ENCODE measurements at regions not wholly inside any gene's neighbourhood (a gene's known extent, or its start where the extent isn't known, plus 50 kb on each side); places are given as distances from the start of the nearest gene placed in this dataset.

DNA sequence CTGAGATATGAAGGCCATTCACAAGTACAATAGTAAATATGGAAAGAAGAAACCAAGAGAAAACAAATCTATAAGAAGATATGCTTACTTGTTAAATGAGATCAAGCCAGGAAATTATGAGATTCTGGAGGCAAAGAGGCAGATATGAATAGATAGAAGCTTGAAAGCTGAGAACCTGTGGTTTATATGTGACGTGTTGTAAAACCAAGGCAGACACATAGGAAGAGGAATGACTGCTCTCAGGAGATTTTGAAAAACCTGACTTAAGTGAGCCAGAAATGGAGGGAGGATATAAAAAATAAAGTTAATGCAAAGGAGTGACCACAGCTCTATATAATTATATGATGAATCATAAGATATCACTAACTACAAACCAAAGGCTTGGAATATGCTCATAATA lies 1160.5 kb upstream of the CNTN5 start:
- Histone ChIP-seq H3K9ac (ENCODE audit: low read depth in 1 of 2, low read length in 2 of 2) (no peak overlapping the region), H3K36me3 (ENCODE audit: control insufficient read depth in 4 of 4, insufficient read depth in 3 of 4, low read depth in 1 of 4, low read length in 3 of 4) (no peaks in the 10 kb centered on the region), H3K27me3 (ENCODE audit: control insufficient read depth in 4 of 4, insufficient read depth in 4 of 4, low read length in 3 of 4) (no peaks in the 10 kb centered on the region), H3K4me1 (ENCODE audit: control insufficient read depth in 4 of 4, insufficient read depth in 4 of 4, low read length in 3 of 4) (no peaks in the 10 kb centered on the region), H3K27ac (ENCODE audit: low read depth in 1 of 2, low read length in 2 of 2) (no peak overlapping the region), H3K9me3 (ENCODE audit: control insufficient read depth in 4 of 4, low read length in 3 of 4) (no peaks in the 10 kb centered on the region), H3K4me3 (ENCODE audit: low read depth in 1 of 3, low read length in 3 of 3) (no peak overlapping the region)
- TF ChIP-seq, protein P1, sequence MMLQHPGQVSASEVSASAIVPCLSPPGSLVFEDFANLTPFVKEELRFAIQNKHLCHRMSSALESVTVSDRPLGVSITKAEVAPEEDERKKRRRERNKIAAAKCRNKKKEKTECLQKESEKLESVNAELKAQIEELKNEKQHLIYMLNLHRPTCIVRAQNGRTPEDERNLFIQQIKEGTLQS (IDR thresholded peaks at IDR 0.05) = no peak
- TF ChIP-seq RXRA (IDR thresholded peaks at IDR 0.05) (no peak), GABPA (IDR thresholded peaks at IDR 0.05 in 1 of 2, conservative IDR thresholded peaks at IDR 0.05 in 1 of 2) (no peak), TAF1 (conservative IDR thresholded peaks at IDR 0.05) (no peak), EGR1 (IDR thresholded peaks at IDR 0.05; ENCODE audit: low read depth in 2 of 2) (no peak)
- no peak for DNase-seq (ENCODE audit: low spot score)
- WGBS = 51% methylated on average over 1 of the region's 1 CpG

DNA sequence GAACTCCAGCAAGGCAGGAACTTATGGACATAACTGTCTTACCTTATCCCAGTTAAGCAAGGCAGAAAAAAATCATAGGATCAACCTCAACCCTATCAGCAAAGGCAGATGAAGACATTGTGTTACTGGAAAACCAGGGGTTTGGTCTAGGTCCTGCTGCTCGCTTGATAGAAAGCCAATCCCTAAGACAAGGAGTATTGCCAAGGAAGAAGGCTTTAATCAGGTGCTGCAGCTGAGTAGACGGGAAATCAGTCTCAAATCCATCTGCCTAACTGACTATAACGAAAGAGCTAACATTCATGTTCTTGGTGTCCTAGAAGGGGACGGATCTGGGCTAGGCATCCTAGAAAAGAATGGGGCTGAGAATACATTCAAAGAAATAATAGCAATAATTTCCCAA lies 1158.7 kb upstream of the CNTN5 start:
- no peaks in the 10 kb centered on the region for H3K27me3 ChIP-seq (ENCODE audit: control insufficient read depth in 4 of 4, insufficient read depth in 4 of 4, low read length in 3 of 4)
- DNase-seq (ENCODE audit: low spot score) = no peak
- TF ChIP-seq, protein P2, sequence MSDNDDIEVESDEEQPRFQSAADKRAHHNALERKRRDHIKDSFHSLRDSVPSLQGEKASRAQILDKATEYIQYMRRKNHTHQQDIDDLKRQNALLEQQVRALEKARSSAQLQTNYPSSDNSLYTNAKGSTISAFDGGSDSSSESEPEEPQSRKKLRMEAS (IDR thresholded peaks at IDR 0.05) = no peak
- TF ChIP-seq, protein P3, sequence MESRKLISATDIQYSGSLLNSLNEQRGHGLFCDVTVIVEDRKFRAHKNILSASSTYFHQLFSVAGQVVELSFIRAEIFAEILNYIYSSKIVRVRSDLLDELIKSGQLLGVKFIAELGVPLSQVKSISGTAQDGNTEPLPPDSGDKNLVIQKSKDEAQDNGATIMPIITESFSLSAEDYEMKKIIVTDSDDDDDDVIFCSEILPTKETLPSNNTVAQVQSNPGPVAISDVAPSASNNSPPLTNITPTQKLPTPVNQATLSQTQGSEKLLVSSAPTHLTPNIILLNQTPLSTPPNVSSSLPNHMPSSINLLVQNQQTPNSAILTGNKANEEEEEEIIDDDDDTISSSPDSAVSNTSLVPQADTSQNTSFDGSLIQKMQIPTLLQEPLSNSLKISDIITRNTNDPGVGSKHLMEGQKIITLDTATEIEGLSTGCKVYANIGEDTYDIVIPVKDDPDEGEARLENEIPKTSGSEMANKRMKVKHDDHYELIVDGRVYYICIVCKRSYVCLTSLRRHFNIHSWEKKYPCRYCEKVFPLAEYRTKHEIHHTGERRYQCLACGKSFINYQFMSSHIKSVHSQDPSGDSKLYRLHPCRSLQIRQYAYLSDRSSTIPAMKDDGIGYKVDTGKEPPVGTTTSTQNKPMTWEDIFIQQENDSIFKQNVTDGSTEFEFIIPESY (IDR thresholded peaks at IDR 0.05) = no peak
- TF ChIP-seq, protein P4, sequence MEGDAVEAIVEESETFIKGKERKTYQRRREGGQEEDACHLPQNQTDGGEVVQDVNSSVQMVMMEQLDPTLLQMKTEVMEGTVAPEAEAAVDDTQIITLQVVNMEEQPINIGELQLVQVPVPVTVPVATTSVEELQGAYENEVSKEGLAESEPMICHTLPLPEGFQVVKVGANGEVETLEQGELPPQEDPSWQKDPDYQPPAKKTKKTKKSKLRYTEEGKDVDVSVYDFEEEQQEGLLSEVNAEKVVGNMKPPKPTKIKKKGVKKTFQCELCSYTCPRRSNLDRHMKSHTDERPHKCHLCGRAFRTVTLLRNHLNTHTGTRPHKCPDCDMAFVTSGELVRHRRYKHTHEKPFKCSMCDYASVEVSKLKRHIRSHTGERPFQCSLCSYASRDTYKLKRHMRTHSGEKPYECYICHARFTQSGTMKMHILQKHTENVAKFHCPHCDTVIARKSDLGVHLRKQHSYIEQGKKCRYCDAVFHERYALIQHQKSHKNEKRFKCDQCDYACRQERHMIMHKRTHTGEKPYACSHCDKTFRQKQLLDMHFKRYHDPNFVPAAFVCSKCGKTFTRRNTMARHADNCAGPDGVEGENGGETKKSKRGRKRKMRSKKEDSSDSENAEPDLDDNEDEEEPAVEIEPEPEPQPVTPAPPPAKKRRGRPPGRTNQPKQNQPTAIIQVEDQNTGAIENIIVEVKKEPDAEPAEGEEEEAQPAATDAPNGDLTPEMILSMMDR (IDR thresholded peaks at IDR 0.05; ENCODE audit: low read depth, low read length, missing input control) = no peak
- TF ChIP-seq FOXA2 (IDR thresholded peaks at IDR 0.05) (no peak), FOXA1 (IDR thresholded peaks at IDR 0.05) (no peak), SP1 (IDR thresholded peaks at IDR 0.05) (no peak), YY1 (IDR thresholded peaks at IDR 0.05) (no peak), RAD21 (IDR thresholded peaks at IDR 0.05) (no peak), RXRA (IDR thresholded peaks at IDR 0.05) (no peak), TAF1 (conservative IDR thresholded peaks at IDR 0.05) (no peak), NR2F2 (IDR thresholded peaks at IDR 0.05) (no peak), HNF4A (conservative IDR thresholded peaks at IDR 0.05) (no peak), GABPA (IDR thresholded peaks at IDR 0.05 in 1 of 2, conservative IDR thresholded peaks at IDR 0.05 in 1 of 2) (no peak), HNF4G (IDR thresholded peaks at IDR 0.05) (no peak)
- TF ChIP-seq, protein P1 (IDR thresholded peaks at IDR 0.05) = no peak
- TF ChIP-seq, protein P5, sequence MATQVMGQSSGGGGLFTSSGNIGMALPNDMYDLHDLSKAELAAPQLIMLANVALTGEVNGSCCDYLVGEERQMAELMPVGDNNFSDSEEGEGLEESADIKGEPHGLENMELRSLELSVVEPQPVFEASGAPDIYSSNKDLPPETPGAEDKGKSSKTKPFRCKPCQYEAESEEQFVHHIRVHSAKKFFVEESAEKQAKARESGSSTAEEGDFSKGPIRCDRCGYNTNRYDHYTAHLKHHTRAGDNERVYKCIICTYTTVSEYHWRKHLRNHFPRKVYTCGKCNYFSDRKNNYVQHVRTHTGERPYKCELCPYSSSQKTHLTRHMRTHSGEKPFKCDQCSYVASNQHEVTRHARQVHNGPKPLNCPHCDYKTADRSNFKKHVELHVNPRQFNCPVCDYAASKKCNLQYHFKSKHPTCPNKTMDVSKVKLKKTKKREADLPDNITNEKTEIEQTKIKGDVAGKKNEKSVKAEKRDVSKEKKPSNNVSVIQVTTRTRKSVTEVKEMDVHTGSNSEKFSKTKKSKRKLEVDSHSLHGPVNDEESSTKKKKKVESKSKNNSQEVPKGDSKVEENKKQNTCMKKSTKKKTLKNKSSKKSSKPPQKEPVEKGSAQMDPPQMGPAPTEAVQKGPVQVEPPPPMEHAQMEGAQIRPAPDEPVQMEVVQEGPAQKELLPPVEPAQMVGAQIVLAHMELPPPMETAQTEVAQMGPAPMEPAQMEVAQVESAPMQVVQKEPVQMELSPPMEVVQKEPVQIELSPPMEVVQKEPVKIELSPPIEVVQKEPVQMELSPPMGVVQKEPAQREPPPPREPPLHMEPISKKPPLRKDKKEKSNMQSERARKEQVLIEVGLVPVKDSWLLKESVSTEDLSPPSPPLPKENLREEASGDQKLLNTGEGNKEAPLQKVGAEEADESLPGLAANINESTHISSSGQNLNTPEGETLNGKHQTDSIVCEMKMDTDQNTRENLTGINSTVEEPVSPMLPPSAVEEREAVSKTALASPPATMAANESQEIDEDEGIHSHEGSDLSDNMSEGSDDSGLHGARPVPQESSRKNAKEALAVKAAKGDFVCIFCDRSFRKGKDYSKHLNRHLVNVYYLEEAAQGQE (IDR thresholded peaks at IDR 0.05) = no peak
- H3K27ac ChIP-seq (ENCODE audit: low read depth in 1 of 2, low read length in 2 of 2) = no peak overlapping the region
- H3K4me1 ChIP-seq (ENCODE audit: control insufficient read depth in 4 of 4, insufficient read depth in 4 of 4, low read length in 3 of 4) = no peaks in the 10 kb centered on the region
- H3K4me3 ChIP-seq (ENCODE audit: low read depth in 1 of 3, low read length in 3 of 3) = no peak overlapping the region
- no peaks in the 10 kb centered on the region for H3K36me3 ChIP-seq (ENCODE audit: control insufficient read depth in 4 of 4, insufficient read depth in 3 of 4, low read depth in 1 of 4, low read length in 3 of 4)
- no peak overlapping the region for H3K9ac ChIP-seq (ENCODE audit: low read depth in 1 of 2, low read length in 2 of 2)
- WGBS = 56% methylated on average over 4 of the region's 4 CpGs
- H3K9me3 ChIP-seq (ENCODE audit: control insufficient read depth in 4 of 4, low read length in 3 of 4) = no peaks in the 10 kb centered on the region
